D341Med (cell line): ENCODE measurements at regions not wholly inside any gene's neighbourhood (a gene's known extent, or its start where the extent isn't known, plus 50 kb on each side); places are given as distances from the start of the nearest gene placed in this dataset.
"Not testable (repeated sequence)": the region's sequence is repeated elsewhere in the genome, so short reads cannot be mapped to it uniquely, and the experiment has no call there.

Experiments used
- DNase-seq: peaks from one replicate; pipeline ENCODE4 v3.0.0; 2012; ENCODE audit warnings: low spot score

DNA sequence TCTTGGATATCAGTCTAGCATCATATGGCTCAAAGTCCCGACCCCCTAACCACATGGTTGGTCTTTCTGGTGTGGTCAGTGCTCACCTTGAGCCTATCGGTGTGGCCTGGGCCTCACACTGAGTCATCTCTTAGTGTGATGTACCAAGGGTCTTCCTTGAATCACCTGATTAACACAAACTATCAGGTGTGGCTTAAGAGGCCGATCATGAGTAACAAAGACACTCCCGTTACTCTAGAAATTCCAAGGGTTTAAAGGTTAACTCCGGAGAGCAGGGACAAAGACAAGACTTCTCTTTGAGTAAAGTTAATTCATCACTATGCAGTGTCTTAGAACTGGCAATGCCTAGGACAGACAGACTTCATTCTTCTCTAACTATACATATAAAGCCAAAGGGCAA is 52.3 kb upstream of the ARMC3 start:
- DNase-seq = no peak

DNA sequence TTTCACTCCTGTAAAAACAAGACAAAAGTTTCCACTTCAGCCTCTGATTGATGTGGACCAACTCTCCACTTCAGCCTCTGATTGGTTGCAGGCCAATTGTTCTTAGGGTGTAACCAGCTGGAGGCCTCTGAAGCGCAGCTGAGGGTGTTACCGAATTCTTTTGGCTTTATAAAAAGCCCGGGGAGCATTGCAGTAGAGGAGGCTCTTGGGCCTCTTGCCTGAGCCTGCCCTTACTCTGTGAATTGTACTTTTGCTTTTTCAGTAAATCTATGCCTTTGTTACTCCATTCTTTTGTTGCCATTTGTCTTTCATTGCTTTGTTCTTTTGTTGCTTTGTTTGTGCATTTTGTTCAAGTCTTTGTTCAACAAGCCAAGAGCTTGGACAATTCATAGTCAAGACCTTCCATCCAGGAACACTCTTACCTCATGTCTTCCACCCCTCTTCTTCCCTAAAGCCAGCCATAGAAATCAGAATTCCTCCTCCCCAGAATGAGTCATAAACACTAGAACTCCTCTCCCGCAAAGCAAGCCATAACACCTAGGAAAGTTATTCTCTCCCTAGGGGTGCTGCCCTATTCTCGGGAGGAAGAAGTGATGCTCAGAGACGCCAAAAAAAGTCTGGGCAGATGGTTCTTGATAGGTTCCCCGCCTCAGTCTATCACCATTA is 53.5 kb upstream of the ARMC3 start:
- DNase-seq = no peak

- no peak for DNase-seq
These were observed 71.3 kb upstream of the ARMC3 start for GRCh38 chr10:22856444-22857074.

DNA sequence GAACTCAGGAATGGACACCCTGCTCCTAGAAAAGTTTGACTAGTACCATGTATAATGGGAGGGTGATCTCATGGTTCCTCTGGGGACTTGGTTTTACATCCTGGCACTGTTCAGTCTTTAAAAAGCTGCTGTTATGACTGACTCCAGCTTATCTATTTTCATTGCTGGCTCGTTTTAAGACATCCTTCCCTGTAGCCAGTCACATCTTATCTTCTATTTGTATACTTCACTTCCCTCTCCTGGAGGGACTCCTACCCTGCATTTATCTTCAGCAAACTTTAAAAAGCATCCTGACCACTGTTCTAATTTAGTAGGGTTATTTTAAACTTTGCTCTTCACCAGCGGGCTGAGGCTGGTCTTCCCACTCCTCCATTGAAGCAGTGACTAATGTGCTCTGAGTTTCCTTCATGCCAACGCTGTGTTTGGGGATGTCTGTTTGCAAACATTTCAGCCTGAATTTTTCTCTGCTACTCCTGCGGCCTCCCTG is 72.9 kb upstream of the ARMC3 start:
- no peak for DNase-seq

GRCh38 chr10:22853906-22854447 is 73.9 kb upstream of the ARMC3 start:
- no peak for DNase-seq

- no peak for DNase-seq
These were observed 75.0 kb upstream of the ARMC3 start for GRCh38 chr10:22852712-22853353.

DNA sequence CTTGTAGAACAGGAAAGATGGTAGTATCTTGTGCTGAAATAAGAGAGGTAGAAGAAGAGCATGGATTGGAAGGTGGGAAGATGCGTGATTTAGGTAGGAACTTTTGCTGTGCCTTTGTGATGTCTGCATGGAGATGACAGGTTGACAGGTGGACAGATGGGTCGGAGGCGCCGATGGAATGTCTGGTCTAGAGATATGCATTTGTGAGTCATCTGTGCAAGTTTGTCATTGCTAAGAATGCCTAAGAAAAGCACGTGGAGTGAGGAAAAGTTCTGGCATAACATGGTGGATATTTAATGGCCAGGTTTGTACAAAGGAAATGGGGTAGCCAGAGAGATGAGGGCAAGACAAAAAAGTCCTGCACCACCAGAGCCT is 76.0 kb upstream of the ARMC3 start:
- no peak for DNase-seq

DNA sequence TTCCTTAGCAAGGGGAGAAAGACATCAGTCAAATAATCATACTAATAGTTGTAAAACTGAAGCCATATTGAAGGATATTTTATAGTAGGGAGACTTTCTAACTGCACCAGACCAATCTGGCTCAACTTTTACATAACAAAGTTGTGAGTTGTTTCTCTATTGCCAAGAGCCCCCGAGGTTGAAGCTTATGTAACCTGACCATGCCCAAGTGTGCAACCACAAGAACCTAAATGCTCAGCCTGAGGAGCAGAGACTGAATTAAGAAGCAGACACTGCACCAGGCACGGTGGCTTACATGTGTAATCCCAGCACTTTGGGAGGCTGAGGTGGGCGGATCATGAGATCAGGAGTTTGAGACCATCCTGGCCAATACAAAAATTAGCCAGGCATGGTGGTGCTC is 77.3 kb upstream of the ARMC3 start:
- no peak for DNase-seq

DNA sequence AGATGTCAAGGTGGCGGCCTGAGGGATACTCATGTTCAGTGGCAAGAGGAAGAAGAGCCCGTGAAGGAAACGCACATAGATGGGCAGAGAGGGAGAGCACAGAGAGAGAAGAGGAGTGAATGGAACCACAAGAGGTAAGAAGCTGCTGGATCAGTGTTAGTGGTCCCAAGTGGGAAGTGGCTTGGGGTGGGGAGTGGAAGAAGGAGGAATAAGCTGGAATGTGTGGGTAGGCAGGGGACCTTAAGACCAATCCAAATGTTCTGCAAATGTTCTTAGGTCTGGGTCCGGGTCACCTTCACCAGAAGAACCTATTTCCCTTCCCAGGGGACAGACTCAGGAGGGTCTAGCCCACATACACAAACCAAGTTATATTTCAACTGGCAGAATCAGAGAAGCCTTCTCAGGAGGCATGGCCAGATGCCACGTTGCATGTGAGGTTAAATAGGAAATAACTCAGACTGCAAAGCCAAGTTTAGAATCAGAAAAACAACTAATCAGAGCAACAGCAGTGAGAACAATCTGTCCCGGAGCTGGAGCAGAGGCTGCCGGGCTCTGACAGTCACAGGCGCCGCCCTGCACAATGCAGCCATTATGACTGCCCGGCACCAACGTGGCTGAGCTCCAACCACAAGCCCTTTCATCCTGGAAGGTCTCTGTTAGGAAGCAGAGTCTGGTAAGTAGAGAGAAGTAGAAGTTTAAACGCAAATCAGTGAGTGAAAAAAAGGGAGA is 78.6 kb upstream of the ARMC3 start:
- no peak for DNase-seq

GRCh38 chr10:22848509-22848908 is 79.3 kb upstream of the ARMC3 start:
- no peak for DNase-seq

DNA sequence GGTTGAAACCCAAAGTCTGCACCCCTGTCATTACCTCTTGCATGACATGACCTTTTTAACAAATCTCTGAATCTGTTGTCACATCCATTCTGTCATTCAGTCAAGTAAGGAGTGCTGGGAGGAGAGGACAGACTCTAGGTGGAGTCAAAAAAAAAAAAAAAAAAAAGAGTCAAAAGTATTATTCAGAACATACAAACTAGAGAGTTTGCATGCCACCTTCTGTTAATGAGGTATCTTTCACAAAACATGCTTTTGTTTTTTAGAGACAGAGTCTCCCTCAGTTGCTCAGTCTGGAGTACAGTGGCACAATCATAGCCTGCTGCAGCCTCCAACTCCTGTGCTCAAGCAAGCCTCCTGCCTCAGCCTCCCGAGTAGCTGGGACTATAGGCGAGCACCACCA is 81.6 kb upstream of the ARMC3 start:
- DNase-seq = no peak

DNA sequence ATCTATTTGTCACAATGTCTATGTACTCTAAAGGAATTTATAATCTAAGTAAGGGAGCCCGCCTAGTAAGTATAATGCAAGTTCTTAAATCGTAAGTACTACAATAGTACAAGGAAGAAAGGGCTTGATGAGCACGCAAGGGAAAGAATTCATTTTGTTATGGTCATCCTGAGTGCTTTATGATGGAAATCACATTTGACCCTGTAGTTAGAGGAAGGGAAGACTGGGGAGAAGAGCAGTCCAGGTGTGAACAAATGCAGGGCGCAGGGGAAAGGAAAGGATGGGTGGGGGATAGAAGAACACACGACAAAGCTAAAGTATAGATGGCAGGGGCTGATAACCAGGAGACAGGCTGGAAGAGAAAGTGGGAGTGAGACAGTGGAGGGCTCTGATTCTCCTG is 88.2 kb upstream of the ARMC3 start:
- no peak for DNase-seq

- no peak for DNase-seq
These were observed 90.1 kb upstream of the ARMC3 start for GRCh38 chr10:22837771-22838170.

GRCh38 chr10:22837351-22837750 is 90.5 kb upstream of the ARMC3 start:
- DNase-seq = no peak

DNA sequence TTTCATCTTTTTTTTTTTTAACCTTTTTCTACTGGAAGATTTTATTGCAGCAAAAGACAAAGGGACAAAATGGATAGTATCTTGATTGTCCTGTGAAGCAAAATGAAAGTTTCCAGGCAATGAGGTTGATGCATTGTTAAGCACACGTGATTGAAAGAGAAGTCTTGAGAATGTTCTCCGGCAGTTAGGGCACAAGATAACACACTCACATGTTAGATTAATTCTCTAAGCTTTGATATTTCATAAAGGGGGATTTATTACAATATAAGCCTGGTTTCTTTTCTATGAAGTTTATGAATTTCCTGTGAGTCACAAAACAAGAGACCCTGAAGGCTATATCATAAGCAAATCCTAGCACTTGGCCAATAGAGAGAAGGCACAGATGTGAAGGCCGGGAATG is 93.4 kb upstream of the ARMC3 start:
- no peak for DNase-seq

- no peak for DNase-seq
These were observed 94.1 kb upstream of the ARMC3 start for GRCh38 chr10:22833781-22834180.

DNA sequence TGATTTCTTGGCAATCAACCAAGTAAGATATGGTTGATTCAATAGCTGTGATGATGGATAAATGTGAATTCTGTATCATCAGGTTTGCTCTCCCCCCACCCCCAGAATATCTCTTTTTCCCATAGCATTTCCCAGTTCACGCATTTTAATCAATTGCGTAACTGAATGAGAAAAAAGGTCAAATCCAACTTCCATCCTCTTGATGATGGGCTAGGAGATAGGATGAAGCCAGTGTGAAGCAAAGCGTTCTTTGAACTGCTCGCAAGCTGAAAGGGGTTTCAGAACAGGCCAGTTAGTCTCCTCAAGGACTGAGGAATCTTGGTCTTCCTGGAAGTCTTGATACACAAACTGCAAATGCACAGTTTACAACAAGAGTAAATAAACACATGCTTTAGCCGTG is 94.5 kb upstream of the ARMC3 start:
- DNase-seq = no peak

DNA sequence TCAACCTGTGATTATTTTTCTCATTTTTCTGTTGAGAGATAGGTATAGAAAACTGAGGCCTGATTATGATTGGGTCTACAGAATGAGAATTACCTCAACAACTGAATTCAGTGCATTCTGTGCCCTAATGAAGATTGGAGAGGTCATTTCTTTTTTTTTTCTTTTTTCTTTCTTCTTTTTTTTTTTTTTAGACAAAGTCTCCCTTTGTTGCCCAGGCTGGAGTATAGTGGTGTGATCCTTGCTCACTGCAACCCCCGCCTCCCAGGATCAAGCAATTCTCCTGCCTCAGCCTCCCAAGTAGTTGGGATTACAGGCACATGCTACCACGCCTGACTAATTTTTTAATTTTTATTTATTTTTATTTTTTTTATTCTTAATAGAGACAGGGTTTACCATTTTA is 95.0 kb upstream of the ARMC3 start:
- DNase-seq = no peak

GRCh38 chr10:22832066-22832602 is 95.7 kb upstream of the ARMC3 start:
- DNase-seq = no peak

DNA sequence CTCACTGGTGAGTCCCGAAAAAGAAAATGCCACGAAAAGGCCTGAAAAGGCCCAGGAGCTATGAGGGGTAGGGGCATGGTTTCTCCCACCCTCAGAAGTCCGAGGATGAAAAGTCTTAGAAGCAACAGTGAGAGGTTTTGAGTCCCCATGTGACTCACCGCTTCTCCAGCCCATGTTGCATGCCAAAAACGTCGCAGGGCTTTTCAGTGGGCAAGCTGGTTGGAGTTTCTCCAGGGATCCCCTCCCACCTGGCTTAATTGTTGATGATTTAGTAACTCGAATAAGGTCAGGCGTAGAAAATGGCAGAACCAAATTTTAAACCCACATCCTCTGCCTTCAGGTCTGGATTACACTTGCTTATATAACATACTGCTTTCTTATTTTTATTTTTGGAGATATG is 96.3 kb upstream of the ARMC3 start:
- no peak for DNase-seq

- not testable (repeated sequence) for DNase-seq
These were observed 99.1 kb upstream of the ARMC3 start for GRCh38 chr10:22828712-22829111.

DNA sequence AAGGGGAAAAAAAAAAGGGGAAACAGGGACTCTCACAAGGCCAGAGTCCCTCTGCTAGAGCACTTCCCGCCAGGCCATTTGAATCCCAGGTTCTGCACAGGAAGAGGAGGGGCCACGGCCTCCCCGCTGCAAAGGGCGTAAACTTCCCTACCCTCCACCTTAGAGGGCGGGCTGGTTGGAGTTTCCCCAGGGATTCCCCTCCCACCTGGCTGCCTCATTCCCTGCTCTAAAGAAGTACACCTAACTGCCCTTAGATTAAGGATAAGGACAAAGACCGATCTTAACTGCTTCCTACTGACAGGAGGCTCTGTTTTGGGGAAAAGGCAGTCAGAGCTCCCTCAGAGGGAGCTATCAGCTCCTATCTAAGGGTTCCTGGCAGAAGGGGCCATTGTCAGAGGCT is 102.0 kb upstream of the ARMC3 start:
- DNase-seq = no peak
